HEK293 (cell line): ENCODE measurements at regions not wholly inside any gene's neighbourhood (a gene's known extent, or its start where the extent isn't known, plus 50 kb on each side); places are given as distances from the start of the nearest gene placed in this dataset.

Experiments used
- CTCF ChIA-PET: fragments of 350-600 bp; formaldehyde crosslinking; extraction: SDS; loops from one replicate; lab custom pipeline; 2021; ENCODE audit warnings: antibody characterized with exemption; lab: Yijun Ruan, JAX
- POLR2A ChIA-PET: fragments of 300-600 bp; formaldehyde crosslinking; extraction: SDS; loops from one replicate; lab custom pipeline; 2020; ENCODE audit warnings: antibody characterized with exemption, inconsistent platforms; lab: Yijun Ruan, JAX
- H3K27ac ChIP-seq: fragments of 200-500 bp; sonication (Bioruptor generic); 2 replicates; pipeline ENCODE4 v1.5.1; 2014; ENCODE audit warnings: low read depth, low read length, control low read depth, inconsistent platforms; ENCODE audit errors: extremely low read depth
- H3K36me3 ChIP-seq, 2 experiments: fragments of 200-500 bp in 1 of 2; sonication (Bioruptor generic) in 1 of 2; 1 replicate in 1 of 2; 2 replicates in 1 of 2; pipeline ENCODE4 v1.5.1; 2014 to 2017; ENCODE audit warnings: inconsistent platforms in 2 of 2, low read length in 2 of 2; ENCODE audit not compliant: control insufficient read depth in 2 of 2, insufficient read depth in 1 of 2
- H3K4me1 ChIP-seq: fragments of 200-500 bp; sonication (Bioruptor generic); 2 replicates; pipeline ENCODE4 v1.5.1; 2014; ENCODE audit warnings: mild to moderate bottlenecking, low read length, inconsistent platforms; ENCODE audit not compliant: control insufficient read depth, insufficient read depth
- H3K4me3 ChIP-seq: 2 replicates; pipeline ENCODE4 v1.5.1; 2011; ENCODE audit warnings: low read depth, mild to moderate bottlenecking, control low read depth, low read length, moderate library complexity
- H3K9me3 ChIP-seq: fragments of 200-500 bp; sonication (Bioruptor generic); 2 replicates; pipeline ENCODE4 v1.5.1; 2014; ENCODE audit warnings: low read depth, low read length, inconsistent platforms; ENCODE audit not compliant: control insufficient read depth, insufficient read depth
- ATF2 ChIP-seq: fragments of 450-650 bp; formaldehyde crosslinking; IDR thresholded peaks from 2 replicates; pipeline ENCODE4 v1.5.1; 2016; ENCODE audit warnings: missing biosample characterization, missing genetic modification characterization, low read depth
- CTCF ChIP-seq: fragments of 450-650 bp; formaldehyde crosslinking; IDR thresholded peaks from 2 replicates; pipeline ENCODE4 v1.5.1; 2016; ENCODE audit warnings: missing biosample characterization, missing genetic modification characterization
- HOXD13 ChIP-seq: sonication (generic); formaldehyde crosslinking; IDR thresholded peaks from 2 replicates; pipeline ENCODE4 v1.8.0; 2022; ENCODE audit warnings: missing genetic modification reagents, borderline replicate concordance
- PATZ1 ChIP-seq: fragments of 450-650 bp; formaldehyde crosslinking; IDR thresholded peaks from 2 replicates; pipeline ENCODE4 v1.5.1; 2016; ENCODE audit warnings: missing biosample characterization, missing genetic modification characterization
- YY1 ChIP-seq: fragments of 450-650 bp; formaldehyde crosslinking; IDR thresholded peaks from 2 replicates; pipeline ENCODE4 v1.5.1; 2018; ENCODE audit warnings: missing biosample characterization, missing genetic modification characterization
- ZBTB7A ChIP-seq: fragments of 450-650 bp; formaldehyde crosslinking; IDR thresholded peaks from 2 replicates; pipeline ENCODE4 v1.5.1; 2016; ENCODE audit warnings: low read depth, missing biosample characterization, missing genetic modification characterization
- ZFHX2 ChIP-seq: fragments of 450-650 bp; formaldehyde crosslinking; conservative IDR thresholded peaks from 2 replicates; pipeline ENCODE4 v1.5.1; 2016; ENCODE audit warnings: missing biosample characterization, missing genetic modification characterization
- ZIC2 ChIP-seq: fragments of 450-650 bp; formaldehyde crosslinking; IDR thresholded peaks from 2 replicates; pipeline ENCODE4 v1.5.1; 2016; ENCODE audit warnings: missing biosample characterization, missing genetic modification characterization
- ZNF157 ChIP-seq: fragments of 450-650 bp; formaldehyde crosslinking; IDR thresholded peaks from 2 replicates; pipeline ENCODE4 v1.5.1; 2016; ENCODE audit warnings: missing biosample characterization, missing genetic modification characterization
- ZNF23 ChIP-seq: fragments of 450-650 bp; formaldehyde crosslinking; IDR thresholded peaks from 2 replicates; pipeline ENCODE4 v1.5.1; 2016; ENCODE audit warnings: missing biosample characterization, missing genetic modification characterization, borderline replicate concordance
- ZNF280C ChIP-seq: fragments of 450-650 bp; formaldehyde crosslinking; IDR thresholded peaks from 2 replicates; pipeline ENCODE4 v1.5.1; 2016; ENCODE audit warnings: missing biosample characterization, missing genetic modification characterization
- ZNF280D ChIP-seq: fragments of 450-650 bp; formaldehyde crosslinking; IDR thresholded peaks from 2 replicates; pipeline ENCODE4 v1.5.1; 2016; ENCODE audit warnings: missing biosample characterization, missing genetic modification characterization
- ZNF335 ChIP-seq: fragments of 450-650 bp; formaldehyde crosslinking; conservative IDR thresholded peaks from 2 replicates; pipeline ENCODE4 v1.5.1; 2016; ENCODE audit warnings: missing biosample characterization, missing genetic modification characterization
- ZNF362 ChIP-seq: fragments of 450-650 bp; formaldehyde crosslinking; IDR thresholded peaks from 2 replicates; pipeline ENCODE4 v1.5.1; 2016; ENCODE audit warnings: missing biosample characterization, missing genetic modification characterization
- ZNF610 ChIP-seq: fragments of 450-650 bp; formaldehyde crosslinking; IDR thresholded peaks from 2 replicates; pipeline ENCODE4 v1.5.1; 2016; ENCODE audit warnings: missing biosample characterization, missing genetic modification characterization, borderline replicate concordance
- ZNF645 ChIP-seq: fragments of 450-650 bp; formaldehyde crosslinking; IDR thresholded peaks from 2 replicates; pipeline ENCODE4; 2016; ENCODE audit warnings: missing biosample characterization, missing genetic modification characterization
- ZNF692 ChIP-seq: fragments of 450-650 bp; formaldehyde crosslinking; IDR thresholded peaks from 2 replicates; pipeline ENCODE4 v1.5.1; 2016; ENCODE audit warnings: missing biosample characterization, missing genetic modification characterization

GRCh38 chr9:78620764-78621163 is 323.8 kb downstream of the PSAT1 start:
- CTCF ChIA-PET = no interaction called here
- no peaks in the 10 kb centered on the region for H3K9me3 ChIP-seq
- POLR2A ChIA-PET = interaction anchor here (0.7 kb wide), 1 partner anchor 837 kb away, joined by 3 read pairs; no protein-coding TSS in a partner anchor
- H3K4me1 ChIP-seq = no peaks in the 10 kb centered on the region
- no peak overlapping the region for H3K4me3 ChIP-seq
- no peaks in the 10 kb centered on the region for H3K36me3 ChIP-seq
- no peak overlapping the region for H3K27ac ChIP-seq
- no peak for TF ChIP-seq ZNF23 (tag by site-specific recombination)
- TF ChIP-seq ZFHX2 (tag by site-specific recombination) = no peak
- TF ChIP-seq PATZ1 (tag by site-specific recombination) = no peak
- TF ChIP-seq ZNF280D = no peak
- no peak for TF ChIP-seq ZNF645 (tag by site-specific recombination)

- no peak overlapping the region for H3K27ac ChIP-seq
- no peak for TF ChIP-seq ZNF335 (tag by site-specific recombination)
- TF ChIP-seq ZNF280C (tag by site-specific recombination) = no peak
- no peak for TF ChIP-seq ZIC2 (tag by site-specific recombination)
- no peak for TF ChIP-seq ATF2 (tag by site-specific recombination)
- no peak for TF ChIP-seq ZNF157 (tag by site-specific recombination)
- no peak for TF ChIP-seq ZBTB7A (tag by site-specific recombination)
- TF ChIP-seq ZNF692 (tag by site-specific recombination) = no peak
- no peak for TF ChIP-seq ZNF362 (tag by site-specific recombination)
- TF ChIP-seq CTCF (tag by site-specific recombination) = no peak
- TF ChIP-seq YY1 (tag by site-specific recombination) = no peak
- no peak for TF ChIP-seq HOXD13 (CRISPR knock-in tag)
- no peak for TF ChIP-seq ZNF610
- TF ChIP-seq, all 188 proteins: peak for 0
- POLR2A ChIA-PET = no interaction called here
- Histone ChIP-seq H3K9me3 (no peaks in the 10 kb centered on the region), H3K4me1 (no peaks in the 10 kb centered on the region), H3K36me3 (no peaks in the 10 kb centered on the region), H3K4me3 (no peak overlapping the region)
- CTCF ChIA-PET = no interaction called here
These were observed 325.2 kb downstream of the PSAT1 start for GRCh38 chr9:78622126-78622525.
